GM19351 (cell line): ENCODE measurements at regions not wholly inside any gene's neighbourhood (a gene's known extent, or its start where the extent isn't known, plus 50 kb on each side); places are given as distances from the start of the nearest gene placed in this dataset.

Source experiments
- ATAC-seq: cut with Tn5 transposase; IDR thresholded peaks from one replicate; pipeline ENCODE4 v1.9.1; 2021; ENCODE audit warnings: mild to moderate bottlenecking, moderate library complexity; ENCODE audit not compliant: unreplicated experiment

DNA sequence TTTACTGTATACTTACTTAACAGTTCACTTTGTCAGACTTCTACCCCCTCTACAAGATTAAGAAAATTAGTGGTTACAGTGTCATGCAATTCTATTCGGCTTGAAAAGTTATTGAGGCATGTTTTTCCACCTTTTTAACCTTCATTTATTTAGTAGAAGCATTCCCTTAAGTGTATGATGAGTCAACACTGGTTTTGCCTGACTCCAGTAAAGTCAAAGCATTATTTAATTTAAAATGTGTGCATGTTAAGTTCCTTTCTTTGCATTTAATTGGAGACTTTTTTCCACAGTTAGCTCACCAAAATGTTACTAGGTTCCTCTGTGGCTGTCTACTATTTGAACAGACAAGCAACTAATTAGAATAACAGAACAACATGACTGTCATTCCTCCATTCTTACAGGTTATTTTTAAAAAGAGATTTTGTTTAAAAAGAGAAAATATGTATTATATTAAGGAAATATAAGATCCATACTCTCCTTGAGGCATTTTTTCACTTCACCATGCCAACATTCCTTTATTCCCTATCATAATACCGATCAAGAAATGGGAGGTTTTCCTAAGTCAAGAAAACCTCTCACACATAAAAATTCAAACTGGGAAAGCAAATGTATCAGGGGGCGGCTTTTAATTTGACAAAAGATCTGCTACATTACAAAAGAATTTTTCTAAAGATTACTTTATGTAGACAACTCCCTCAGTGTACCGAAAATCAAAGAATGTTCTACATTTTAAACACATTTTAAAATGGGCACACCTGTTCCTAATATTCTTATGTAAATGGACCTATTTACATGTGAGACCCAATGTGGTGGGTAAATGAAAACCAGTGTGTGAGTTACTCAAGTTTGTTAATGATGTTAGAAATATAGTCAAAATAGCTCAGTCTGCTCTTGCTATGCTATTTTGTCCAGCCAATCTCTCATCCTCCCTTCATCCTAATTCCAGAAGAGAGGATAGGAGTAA is 361.2 kb downstream of the UTRN start:
- ATAC-seq: no peak

DNA sequence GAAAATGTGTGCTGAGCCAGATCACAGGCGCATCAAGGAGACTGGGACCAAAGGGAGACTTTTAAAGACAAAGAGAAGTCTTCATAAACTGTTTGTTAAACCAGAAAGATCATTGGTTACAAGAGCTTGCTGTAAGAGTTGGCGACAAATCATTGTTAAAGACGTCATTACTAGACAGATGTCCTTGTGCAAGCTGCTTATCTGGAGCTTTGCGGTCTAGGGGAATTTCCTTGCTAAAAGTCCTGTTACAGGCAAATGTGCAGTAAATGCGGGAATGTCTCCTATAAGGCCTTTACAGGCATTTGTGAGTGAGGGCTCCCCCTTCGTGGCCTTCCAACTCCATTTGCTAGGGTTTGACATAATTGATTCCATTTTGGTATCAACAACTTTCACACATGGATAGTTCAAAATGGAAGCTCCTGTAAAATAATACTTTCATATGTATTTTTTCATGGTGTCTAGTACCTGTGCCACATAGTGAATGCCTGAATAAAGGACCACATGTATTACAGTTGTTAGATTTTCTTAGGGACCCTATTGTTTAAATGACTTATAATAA is 362.4 kb downstream of the UTRN start:
- ATAC-seq: no peak

DNA sequence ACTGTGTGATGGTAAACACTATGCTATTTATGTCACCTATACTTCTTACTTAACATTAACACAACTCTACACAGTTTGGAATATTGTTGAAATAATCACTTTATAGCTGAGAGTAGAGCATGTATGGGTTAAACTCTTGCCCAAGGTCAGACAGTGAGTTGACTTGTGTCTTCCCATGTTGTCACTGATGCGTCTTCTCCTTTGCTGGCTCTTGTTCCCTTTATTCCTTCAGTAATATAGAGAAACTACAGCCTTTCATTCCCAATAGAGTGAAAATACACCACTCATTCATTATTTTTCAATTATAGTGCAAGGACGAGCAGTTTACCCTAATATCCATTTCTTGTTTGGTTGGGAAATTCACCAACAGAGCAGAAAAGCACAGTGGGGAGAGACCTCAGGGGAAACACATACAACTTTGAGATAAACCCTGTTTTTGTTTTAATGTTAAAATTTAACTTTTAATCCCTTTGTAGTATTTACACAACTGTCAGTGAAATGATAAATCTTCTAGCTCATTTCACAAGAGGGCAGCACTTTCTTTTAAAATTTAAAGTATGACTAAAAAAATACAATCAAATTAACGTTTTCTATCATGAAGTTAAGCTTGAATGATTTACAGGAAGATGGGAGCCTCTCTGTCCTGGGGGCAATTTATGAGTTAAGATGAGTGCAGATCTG is 363.0 kb downstream of the UTRN start:
- no peak for ATAC-seq

DNA sequence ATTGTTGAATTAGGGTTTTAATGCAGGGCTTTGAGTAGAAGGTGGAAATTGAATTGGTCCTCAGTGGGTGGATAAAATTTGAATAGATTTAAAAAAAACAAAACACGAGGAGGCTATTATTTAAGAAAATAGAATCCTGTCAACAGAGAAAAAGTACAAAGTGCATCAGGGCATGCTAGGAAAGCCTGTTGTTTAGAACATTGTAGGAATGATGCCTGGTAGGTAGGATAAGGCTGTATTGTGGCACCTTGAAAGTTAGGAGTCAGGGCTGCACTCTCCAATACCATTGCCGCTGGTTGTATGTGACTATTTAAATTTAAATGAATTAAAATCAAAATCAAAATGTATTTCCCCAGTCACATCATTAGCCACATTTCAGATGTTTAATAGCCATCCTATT is 363.9 kb downstream of the UTRN start:
- no peak for ATAC-seq

DNA sequence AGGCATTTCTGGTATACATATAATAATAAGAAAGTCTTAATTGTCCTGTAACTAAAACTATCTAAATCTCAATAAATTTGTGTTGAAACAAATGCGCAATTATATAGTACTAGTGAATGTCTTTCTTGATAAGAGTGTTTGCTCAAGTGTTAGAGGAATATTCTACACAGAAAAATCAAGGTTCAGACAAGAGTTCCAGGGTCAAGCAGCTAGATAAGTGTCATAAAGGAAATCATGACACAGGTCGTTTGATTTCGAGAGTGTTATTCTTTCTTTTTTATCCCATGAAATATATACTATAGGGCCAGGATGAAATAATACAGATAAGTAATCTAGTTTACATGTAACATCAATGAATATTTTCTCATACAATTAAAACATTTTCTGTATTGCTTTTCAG is 366.1 kb downstream of the UTRN start:
- no peak for ATAC-seq

DNA sequence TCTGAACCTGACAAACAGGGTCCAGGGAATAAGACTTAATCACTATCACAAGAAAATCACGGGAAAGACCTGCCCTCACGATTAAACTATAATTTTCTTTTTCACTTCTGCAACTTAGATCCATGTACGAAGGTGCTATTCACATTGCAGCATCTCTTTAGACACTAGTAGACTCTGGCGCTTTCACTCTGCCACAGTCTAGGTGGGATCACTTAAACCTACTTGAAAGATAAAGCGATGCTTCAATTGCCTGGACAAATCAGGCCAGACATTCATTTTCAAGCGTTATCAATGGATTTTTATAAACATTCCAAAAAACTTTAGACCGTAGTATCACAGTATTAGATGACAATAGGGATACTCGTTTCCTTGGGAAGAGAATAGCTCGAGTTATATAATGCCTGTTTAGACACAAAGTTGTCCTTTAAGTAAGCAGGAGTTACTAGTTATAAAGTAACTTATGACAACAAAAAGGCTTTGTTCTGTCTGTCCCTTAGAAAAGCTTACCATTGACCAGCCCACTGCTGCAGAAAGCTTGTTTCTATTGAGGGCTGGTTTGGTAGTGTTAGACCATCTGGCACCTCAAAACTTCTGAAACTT is 367.3 kb downstream of the UTRN start:
- ATAC-seq: no peak

DNA sequence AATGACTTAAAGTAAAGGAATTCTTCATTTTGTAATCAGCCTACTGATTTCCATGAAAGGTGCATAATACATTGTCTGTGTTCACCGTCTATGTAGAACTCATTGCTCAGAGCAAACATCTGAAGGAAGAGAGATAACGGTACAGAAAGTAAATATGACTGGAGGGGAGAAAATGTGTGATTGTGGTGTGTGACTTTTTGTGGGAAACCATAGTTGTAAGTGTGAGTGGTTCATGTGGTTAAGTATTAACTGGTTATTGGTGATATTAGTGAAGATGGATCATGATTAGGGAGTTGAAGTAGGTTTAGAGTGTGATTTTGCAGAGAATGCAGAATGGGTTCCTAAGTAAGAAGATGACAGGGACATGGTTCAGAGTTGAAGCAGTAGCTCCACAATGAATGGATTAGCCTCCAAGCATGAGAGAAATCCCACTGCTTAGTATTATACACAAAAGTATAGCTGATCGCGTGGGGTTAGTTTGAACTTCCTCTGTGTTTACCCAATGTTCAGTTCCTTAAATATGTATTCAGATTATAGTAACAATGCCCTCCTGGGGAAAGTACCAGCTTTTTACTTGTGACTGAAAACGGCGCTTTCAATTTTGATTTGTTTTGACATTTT is 368.9 kb downstream of the UTRN start:
- ATAC-seq: peak; percentile 96

DNA sequence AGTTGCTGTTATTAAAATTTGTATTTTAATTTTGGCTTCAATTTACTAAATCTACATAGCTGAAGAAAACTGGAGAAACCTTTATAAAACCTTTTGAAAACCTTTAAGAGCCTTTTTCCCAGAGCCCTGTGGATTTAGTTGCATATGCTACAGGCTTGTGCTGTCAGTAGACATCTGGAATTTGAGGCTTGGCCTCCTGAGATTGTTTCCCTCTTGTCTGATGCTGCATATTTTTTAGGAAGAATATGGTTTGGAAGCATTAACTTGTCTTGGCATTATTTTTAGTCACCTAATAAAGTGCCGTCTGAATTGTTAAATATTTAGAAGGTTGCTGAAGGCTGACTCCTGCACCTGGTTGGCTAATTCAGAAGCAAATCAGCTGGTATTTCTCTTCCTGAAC is 369.4 kb downstream of the UTRN start:
- no peak for ATAC-seq

DNA sequence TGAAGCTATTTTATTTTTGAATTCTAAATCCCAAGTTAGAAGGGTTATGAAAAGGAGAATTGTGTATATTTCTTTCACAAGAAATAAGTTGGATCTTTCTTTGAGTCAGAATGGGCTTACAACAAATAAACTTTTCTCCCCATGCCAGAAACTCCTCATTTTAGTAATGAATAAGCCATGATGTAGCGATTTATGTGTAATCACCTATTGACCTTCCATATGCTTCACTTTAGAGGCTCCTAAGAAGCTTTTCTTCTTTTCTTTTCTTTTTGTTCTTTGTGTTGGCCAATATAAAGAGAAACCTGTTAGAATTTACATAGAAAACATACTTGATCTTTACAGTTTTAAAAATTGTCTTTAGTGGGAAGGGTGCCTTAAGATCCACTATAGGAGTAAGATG is 370.2 kb downstream of the UTRN start:
- no peak for ATAC-seq

DNA sequence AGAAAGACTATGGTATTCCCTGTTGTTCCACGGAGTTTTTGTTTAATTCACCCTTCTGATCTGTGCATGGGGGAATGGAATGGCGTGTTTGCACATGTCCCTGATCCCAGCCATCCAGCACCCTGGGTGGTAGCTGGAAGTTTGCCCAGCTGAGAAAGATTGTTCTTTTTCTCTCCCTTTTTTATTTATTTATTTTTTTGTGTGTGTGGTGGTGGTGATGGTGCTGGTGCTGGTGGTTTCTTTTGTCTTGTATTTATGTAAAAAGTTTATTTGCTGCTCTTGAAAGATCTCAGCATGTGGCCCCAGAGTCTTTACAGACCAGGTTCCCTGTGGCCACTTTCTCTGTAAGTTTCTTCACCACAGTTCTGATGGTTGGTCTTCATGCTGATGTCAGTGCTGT is 372.6 kb downstream of the UTRN start:
- no peak for ATAC-seq

DNA sequence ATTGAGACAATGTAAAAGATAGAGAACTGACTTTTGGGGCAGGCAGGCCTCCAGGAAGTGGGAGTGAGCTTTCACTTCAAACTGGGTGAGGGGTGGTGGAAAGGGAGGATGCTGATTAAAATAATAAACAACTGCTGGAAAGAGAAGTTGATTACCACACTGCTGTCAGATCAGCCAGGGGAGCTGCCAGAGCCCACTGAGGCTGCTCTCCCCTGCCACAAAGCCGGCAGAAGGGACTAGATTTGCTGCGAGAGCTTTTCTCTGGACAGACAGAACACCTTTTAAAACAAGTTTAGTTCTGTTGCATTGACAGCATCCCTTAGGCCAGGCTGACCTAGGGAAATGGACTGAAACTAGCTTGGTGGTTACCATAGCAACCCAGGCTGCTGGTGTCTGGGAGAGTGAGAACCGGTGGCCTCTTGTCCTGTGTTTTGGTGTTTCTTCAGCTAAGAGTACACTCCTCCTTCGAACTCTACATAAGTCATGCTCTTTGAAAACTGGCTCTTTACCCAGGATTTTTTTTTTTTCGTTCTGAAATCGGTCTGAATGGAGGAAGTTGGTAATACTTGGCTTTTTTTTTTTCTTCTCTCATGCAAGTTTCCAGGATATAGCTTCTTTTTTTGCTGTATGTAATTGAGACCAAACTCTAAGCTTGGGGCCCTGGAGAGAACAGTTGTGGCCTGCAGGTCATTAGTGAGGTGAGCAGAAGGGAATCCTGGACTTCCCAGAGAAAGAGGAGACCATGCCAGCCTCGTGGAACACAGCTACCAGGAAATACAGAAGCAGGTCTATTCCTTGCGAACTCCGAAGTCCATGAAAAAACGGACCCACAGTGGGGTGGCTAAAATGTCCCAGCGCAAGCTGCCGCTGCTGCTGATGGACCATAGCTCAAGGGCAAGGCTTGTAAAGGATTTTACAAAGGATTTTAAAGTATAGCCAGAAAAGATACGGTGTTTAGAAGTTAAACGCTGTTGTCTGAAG is 374.4 kb downstream of the UTRN start:
- peak; percentile 79 for ATAC-seq

DNA sequence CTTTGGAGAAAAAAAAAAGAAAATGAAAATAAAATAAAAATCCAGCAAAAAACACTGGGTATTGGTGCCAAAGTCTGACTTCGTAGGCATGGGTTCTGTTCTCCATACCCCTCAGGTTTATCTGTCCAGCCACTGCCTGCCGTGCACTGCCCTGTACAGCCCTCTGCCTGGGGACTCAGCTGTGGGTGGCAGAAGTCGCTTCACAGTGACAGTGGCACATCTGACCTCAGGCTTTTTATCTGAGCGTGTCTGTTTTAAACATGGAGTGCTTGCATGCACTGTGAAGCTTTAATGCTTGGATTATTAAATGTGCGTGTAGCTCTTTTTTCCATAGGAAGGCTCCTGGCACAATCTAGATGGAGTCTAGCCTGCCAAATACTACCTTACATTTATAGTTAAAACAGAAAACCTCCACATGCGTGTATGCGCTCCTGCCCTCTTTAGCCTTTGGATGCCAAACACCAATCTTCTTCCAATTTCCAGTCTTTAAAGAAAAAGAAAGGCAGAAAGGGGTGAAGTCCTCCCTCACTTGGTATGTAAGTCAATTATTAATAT is 375.5 kb downstream of the UTRN start:
- no peak for ATAC-seq

DNA sequence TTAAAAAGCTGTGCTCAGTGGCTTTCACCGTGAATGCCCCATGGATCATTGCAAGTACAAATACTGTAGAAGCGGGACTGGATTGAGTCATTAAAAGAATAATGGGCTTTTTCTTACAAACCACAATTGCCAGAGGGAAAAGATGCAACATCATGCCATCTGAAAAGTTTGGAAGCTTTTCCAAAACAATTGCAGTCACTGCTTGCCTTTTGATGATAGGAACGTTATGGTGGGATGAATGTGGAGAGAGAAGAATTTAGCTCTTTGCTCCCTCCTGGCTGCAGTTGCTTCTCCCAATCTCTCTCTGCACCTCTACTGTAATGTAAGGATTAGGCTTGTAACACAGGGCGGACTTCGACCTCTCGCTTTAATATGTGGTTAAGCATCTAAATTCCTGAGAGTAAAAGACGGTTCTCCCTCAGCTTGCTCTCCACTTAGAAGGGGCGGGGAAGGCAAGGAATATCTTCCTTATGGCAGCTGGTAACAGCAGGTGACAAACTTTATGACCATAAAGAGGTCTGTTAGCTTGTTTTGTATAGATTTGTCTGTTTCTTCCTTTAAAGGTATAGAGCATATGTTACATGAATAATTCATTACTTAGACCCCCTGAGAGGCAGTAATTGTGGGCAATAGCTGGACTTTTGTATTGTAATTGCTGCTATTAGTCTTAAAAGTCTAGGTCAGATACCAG is 376.1 kb downstream of the UTRN start:
- ATAC-seq: no peak

DNA sequence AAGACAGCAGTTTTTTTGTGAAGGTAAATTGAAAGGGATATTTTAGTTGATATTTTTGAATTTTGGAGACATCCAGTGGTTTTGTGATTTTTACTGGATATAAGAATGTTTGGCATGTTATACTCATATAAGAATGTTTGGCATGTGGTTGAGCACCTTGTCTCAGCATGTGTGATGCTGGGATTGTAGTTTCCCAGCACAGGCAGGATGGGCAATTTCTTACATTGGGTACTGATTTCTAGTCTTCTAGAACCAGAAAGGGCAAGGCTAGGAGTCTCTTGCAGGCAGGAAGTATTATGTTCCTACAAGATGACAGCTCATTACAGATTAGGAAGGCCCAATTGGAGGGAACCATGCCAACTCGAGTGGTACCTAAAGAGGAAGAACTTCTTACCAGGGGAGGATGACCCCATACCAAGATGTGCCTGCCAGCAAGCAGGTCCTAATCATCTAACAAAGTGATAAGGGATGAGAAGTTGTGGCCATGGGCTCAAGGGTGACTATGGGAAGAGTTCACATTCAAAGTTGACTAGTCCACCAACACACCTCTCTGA is 377.8 kb downstream of the UTRN start:
- no peak for ATAC-seq

DNA sequence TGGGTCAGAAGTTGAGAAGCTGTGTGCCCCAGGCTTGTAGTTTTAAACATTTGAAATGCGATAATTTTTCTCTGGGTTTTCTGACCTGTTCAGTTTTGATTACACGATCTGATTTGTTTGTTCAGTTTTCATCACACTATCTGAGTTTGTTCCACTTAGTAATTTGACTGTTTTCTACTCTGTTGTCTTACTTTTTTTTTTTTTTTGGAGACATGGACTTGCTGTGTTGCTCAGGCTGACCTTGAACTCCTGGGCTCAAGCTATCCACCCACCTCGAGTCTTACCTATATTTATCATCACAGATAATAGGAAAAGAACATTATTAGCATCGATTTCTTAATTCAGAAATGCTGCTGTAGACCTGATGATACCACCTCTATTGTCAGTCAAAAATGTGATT is 379.1 kb downstream of the UTRN start:
- no peak for ATAC-seq

DNA sequence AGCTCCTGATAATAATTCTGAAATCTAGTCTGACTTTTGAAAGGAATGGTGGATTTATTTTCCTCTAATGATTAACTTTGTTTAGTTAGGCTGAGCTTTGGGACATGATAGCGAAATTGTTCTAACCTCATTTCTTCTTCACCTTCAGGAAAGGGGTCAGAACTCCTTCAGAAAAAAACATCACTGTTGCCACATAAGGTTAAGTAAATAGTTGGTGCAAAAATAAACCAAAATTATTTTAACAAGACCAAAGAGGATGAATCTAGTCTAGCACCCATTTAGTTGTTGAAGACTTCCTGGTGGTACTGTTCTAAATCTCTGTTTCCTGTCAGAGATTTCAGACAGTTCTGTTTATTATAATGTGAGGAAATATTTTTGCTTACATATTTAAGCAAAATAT is 379.8 kb downstream of the UTRN start:
- ATAC-seq: no peak

DNA sequence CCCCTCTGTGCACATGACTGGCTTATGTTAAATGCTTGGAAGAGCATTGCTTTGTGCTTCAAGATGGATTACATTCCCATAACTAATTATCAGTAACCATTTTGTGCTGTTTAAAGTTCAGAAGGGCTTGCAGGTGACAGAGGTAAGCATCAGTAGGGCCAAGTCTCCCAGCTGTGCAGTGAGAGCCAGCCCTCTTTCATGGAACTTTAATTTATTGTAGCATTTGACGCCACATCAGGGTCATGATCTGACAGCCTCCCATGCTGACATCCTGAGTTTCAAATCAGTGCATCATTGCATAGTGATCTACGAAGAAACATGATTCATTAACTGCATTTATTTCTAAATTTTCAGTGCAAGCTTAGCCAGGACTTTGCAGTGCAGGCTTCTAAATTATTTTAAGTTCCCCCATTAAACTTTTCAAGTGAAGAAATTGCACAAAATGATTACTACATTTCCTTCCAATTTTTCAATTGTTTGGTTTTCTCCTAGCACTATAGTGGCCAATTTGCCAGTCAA is 380.9 kb downstream of the UTRN start:
- no peak for ATAC-seq

DNA sequence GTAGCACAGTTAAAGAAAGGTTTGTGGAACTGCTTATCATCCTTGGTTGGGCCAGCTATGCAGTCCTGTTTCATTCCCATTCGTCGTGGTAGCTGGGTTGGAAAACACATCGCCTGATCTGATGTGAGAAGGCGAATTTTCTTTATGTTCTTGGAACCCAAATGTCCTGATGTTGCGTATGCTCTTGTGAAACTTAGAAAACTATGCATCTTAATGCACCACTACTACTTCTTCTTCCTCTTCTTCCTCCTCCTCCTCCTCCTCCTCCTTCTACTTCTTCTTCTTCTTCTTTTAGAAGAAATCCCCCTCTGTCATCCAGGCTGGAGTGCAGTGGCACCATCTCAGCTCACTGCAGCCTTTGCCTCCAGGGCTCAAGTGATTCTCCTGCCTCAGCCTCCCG is 381.6 kb downstream of the UTRN start:
- no peak for ATAC-seq
